NCI-H2107 (cell line): ENCODE measurements at regions not wholly inside any gene's neighbourhood (a gene's known extent, or its start where the extent isn't known, plus 50 kb on each side); places are given as distances from the start of the nearest gene placed in this dataset.

ENCODE experiments used
- DNase-seq: peaks from one replicate; lab custom pipeline; 2025; lab: John Stamatoyannopoulos, UW

DNA sequence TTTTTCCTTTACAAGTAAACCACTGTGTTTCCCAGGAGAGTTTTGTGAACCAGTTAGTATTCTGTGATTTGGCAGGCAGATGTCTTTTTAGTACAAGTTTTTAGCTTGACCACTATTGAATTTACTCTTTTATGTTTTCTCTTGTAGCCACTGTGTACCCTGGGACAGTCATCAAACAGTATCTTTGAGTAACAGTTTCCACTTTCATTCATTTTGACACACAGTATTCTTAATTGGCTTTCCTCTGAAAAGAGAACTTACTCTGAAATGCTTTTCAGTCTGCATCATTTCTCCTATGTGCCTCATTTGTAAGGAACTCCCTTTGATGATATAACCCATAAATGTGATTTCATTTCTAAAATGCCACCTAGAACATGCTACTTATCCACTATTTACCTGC lies 476.5 kb downstream of the PDGFC start:
- DNase-seq = no peak

DNA sequence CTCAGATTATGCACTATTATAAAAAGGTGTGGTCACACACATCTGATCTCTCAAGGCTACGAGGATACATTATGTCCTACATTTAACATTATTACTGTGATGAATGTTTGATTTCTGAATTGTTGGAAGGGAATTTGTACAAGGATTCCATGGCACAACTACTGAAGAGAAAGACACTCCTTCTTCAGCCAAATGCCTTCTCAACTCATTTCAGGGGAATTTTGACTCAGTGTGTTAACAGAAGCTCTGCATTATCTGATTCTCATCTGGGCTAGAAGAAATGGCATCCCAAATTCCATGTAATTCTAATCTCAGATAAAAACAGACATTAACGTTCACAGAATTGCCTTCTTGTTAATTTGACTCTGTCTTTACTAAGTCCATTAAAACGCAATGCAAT lies 477.7 kb downstream of the PDGFC start:
- DNase-seq = no peak

DNA sequence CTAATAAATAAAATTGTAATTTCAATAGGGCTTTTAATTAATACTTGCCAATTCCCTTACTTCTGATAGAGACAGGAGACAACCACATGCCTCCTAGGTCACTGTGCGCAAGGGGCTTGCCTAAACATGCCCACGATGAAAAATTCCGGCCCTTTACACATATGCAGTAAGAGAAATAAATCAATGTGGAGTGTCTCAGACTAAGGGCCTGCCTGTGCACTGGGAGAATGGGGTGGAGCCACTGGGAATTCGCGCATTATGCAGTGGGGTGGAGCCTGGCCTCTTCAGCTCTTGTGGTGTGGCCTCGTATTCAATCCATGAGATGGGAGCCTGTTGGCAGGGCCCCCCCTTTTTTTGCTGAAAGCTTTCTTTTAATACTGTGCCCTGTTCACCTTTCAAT lies 484.5 kb downstream of the PDGFC start:
- DNase-seq = no peak

DNA sequence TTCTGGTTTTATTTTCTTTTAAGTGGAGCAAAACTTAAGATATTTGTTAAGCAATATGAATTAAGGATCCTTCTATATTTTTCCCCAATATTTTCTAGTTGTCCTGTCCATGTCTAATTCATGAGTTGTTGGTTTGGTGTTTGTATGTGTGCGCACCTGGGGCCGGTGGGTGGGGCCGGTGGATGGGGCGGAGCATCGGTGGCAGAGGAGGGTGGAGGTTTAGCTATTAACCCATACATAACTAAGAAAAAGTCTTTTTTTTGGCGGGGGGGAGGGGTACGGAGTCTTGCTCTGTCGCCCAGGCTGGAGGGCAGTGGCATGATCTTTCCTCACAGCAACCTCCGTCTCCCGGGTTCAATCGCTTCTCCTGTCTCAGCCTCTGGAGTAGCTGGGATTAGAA lies 489.8 kb downstream of the PDGFC start:
- no peak for DNase-seq

DNA sequence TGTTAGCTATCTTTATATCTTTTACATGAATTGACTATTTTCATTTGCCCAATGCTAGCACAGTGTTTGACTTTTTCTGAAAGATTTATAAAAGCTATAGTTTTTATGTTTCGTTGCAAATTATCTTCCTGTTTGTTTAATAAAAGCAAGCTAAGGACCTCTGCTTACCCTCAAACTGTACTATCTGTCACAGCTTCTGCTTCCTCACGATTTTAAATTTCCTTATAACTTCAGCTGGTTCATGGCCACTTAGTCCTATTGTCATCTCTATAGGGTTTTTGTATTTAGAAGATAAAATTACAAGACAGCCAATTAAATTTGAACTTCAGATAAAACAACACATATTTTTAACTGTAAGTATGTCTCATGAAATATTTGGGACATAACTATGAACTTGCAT lies 494.0 kb downstream of the PDGFC start:
- no peak for DNase-seq

DNA sequence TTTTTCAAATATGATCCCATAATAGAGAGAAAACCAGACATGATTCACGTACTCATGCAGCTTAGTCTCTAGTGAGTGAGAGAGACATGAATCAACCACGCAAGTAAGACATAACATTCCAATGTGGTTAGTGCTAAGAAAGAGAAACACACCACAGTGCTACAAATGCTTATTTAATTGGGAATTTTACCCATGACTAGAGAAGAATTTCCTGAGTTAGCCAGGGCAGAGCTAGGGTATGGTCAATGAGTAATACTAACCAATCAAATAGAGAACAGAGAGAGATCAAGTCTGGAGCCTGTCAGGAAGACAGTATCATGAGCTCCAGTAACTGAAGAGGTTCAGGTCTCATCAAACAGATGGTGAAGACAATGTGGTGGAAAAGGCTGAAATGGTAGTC lies 495.2 kb downstream of the PDGFC start:
- no peak for DNase-seq

DNA sequence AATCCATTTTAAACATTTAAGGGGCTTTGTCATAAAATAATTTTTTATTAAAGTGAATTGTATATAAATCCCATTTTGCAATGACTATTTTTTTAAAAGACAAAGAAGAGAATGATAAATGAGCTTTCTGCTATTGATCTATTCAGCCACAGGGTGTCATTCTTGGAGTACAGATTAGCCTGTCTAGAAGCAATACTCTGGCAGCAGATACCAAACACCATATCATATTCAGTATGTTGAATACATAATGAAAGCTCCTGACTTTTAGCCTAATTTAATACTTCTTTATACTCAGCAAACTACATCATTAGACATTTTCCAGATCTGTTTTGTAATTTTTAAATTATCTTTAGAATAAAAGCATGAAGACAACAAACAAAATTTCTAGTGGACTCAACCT lies 496.3 kb downstream of the PDGFC start:
- no peak for DNase-seq

DNA sequence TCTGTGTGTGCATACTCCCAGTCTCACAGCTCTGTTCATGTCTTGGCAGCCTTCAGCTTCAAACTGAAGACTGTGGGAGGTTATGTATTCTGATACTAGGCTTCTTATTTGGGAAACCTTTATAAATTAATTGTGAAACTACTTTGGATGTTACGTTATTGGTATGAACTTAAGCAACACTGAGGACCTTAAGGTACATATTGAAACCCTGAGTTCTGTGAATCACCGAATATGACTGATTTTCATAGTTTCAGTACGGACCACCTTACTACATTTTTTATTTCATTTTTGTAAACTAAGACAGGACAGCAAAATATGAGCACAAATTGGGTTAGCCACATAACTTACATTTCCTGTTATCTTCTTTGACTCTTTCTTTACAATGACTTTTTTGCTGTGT lies 498.4 kb downstream of the PDGFC start:
- DNase-seq = no peak

DNA sequence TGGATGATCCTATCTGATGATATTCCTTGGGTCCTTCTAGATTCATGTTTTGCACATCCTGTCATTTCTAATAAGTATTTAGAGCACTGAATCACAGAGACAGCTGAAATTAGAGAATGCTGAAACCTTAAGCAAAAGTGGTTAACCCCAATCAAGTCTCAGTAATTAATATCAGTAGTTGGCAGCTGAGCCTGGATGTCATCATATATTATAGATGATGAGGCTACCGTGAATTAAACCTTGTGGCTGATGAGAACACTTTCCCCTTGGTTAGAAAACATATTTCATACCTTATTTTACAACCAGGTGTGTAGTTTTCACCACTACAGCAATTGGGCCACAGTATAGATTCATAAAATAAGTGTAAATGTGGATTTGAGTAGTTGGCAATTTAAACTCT lies 499.0 kb downstream of the PDGFC start:
- no peak for DNase-seq

DNA sequence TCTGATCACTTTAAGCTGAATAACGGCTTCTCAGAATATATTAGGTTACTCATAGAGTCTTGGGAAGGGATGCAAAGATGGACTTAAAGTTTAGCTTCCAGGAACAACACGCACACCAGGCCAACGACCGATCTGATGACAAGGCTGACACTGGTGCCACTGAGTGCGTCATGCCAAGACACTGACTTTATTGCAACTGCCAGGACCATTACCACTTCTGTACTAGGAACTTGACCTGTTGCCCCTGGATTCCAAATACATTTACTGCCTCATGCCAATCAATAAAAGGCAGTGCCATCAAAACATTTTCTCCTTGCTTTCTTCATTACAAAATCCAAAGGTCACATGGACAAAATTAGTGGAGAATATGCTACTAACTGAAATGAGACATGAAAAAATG lies 505.9 kb upstream of the CTSO start:
- no peak for DNase-seq

DNA sequence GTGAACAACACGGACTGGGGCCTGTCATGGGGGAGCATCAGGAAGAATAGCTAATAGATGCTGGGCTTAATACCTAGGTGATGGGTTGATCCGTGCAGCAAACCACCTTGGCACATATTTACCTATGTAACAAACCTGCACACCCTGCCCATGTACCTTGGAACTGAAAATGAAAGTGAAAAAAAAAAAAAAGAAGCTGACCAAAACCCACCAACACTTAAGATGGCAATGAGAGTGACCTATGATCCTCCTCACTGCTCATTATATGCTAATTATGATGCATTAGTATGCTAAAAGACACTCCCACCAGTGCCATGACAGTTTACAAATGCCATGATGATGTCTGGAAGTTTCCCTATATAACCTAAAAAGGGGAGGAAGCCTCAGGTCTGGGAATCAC lies 503.2 kb upstream of the CTSO start:
- no peak for DNase-seq

DNA sequence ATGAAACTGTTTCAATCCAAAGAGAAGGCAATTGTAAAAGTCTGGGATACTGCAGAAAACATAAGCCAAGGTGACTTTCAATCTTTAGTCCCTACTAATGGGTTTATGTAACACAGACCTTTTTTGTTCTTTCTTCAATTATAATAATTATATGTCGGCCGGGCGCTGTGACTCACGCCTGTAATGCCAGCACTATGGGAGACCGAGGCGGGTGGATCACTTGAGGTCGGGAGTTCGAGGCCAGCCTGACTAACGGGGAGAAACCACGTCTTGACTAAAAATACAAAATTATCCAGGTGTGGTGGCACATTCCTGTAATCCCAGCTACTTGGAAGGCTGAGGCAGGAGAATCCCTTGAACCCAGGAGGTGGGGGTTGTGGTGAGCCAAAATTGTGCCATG lies 489.8 kb upstream of the CTSO start:
- DNase-seq = no peak

DNA sequence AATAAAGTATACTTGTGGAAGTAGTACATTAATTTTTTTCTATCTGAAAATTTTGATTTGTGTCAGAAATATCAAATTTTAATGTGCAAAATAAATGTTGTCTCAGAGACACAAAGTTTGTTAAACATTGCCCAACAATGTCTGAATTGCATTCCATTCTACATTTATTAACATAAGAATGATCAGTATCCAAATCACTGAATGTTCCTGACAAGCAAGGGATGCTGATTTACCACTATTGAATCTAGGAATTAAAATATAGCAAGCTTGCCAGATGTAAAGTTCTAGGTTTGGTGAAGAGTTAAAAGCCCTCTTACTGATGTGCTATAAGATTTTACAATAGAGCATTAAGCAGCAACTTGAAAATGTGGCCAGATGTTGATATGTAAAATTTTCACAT lies 489.2 kb upstream of the CTSO start:
- DNase-seq = no peak

DNA sequence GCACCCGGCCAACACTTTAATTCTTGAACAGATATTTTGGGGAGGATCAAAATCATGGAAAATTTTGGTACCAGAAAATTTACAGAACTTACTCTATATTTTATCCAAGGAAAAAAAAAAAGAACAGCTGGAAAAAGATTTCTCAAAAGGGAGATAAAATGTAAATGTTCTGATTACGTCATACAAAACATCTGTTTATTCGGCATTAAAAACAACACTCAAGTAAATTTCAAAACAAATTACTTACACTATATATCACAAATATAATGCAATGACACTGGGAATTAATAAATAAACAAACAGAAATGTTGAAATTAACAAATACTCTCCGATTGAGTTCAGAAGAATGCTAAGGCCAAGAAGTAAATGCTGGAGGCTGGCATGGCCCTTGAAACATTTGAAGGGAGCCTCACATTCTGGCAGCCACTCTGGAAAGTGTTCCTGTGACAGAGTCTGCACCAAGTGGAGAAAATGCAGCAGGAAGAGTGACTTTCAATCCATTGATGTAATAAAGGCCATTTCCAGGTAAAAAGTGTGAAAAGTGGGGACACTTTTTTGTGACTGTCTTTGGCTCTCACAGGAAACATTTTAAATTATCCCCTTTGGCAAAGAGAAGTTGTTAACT lies 486.0 kb upstream of the CTSO start:
- no peak for DNase-seq

DNA sequence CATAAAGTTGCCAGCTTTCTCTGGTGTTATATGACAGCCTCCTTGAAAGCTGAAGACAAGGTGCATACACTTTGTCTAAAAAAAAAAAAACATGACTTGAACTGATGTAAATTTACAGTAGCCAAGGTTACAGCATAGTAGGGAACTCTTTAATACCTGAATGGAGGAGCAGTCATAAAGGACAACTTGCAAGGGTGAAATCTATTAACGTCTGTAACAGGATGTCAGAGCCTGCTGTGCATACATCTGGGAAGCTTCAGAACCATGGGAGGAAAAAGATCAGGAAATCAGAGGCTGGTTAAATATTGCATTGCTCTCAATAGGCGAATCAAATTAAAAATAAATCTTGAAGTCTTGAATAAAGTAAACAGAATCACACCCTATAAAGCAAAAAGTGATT lies 484.0 kb upstream of the CTSO start:
- DNase-seq = no peak

DNA sequence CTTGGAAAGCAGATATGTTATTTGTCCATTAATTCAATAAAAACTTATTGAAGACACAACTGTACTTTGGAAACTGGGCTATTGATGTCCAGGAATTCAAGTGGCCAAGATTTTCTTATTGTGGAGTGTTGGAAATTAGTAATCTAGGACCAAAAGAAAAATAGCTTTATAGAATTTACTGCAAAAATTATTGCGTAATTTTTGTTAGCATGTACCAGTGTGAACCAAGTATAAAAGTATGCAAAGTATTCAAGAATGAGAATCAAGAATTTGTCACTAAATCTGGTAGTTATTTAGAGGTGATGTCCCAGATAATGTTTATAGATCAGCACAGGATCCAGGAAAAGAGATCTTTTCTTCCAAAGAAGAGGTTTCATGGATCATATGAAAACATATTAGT lies 468.9 kb upstream of the CTSO start:
- no peak for DNase-seq

DNA sequence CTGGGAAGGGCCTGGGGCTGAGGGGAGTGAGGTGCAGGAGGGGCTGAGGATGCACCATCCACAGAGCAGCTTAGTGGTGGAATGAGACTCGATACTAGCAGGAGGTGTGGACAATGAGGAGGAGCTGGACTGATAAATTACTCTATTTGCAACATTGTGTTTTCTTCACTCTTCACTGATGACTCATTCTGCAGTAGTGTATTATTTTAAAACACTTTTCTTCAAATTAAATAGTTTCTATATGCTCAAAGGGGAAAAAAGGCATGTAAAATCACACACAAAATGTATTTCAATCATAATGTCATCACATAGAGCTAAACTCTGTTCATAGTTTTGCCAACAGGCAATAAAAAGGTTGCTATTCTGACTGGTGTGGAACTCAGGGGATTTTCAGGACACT lies 467.0 kb upstream of the CTSO start:
- no peak for DNase-seq

DNA sequence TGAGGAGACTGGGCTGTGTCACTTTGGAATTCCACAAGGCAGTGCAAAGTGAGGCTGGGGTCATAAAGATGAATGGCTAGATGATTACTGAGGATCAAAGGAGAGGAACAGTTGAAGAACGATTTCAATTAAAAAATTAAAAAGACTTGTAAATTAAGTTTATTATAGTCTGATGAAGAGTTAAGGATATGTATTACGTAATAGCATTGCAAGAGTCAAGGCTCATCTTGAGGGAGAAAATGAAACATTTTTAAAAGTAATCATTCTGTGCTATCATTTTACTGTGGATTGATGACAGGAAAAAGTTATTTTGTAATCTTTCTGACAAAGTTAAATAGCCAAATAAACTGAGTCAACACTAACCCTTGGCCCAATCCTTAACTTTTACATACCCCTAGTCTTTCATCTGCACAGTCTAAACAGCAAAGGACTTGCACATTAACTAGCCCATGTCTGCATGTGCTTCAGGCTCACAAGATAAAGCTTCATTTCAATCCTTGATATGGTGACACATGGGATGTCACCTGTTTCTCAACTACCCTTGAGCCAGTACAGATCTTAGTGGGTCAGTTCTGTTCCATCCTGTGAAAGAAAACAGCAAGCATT lies 465.5 kb upstream of the CTSO start:
- no peak for DNase-seq

DNA sequence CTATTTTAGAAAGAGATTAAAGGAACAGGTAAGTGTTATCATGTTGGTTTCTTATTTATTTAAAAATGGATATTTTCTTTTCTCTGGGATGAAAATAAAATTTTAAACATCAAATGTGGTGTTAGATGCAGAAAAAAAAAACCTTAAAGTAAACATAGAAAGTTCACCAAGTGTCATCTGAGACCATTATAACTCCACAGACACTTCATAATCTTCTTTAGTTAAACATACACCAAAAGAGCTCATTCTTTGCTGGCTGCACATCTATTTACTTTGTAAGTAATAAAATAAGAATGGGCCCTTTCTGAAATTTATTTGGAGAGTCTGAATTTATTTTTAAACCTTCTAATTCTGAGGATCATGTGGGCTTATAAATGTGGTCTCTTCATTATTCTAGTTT lies 460.7 kb upstream of the CTSO start:
- no peak for DNase-seq

DNA sequence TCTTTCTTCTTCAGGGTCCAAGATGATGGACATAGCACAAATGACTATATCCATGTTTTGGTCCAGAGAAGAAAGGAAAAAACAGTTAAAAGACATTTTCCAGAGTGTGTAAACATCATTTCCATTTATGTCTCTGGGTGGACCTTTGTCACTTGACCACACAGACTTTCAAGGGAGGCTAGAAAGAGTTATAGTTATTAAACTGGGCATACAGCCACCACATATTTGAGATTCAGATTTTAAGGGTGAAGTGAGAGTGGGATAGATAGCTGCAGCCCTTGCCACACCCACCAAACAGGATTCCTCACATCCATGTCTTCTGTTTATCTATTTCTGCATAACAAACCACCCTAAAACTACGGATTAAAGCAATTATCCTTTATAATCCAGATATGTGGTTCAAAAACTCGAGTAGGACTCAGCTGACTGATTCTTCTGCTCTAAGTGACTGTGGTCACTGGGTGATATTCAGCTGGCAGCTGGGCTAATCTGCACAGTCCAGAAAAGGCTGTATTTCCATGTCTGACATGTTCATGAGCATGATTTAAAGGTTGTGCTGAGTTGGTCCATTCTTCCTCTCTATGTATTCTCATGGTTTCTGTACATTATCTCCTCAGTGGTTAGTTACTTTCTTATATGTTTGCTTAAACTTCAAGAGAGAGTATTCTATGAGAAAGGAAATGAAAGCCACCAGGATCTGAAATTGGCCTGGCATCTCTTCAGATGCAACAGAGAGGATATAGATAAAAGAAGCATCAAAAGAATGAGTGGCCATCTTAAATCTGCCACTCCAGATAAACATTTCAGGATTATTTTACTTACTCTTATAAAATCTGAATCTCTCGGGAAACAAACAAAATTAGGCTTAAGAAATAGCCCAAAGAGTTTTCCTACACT lies 459.8 kb upstream of the CTSO start:
- DNase-seq = no peak

DNA sequence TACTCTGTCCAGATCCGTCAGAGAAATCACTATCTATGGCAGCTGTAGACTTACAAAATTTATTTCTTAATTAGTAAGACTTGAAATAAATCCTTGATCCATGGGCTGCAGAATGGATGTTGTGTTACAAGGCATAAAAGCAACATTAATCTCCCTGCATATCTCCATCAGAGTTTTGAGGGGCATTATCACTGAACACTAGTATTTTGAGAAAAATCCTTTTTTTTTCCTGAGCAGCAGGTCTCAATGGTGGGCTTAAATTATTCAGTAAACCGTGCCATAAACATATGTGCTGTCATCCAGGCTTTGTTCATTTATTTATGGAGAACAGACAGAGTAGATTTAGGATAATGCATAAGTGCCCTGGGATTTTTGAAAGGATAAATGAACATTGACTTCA lies 457.9 kb upstream of the CTSO start:
- DNase-seq = no peak

DNA sequence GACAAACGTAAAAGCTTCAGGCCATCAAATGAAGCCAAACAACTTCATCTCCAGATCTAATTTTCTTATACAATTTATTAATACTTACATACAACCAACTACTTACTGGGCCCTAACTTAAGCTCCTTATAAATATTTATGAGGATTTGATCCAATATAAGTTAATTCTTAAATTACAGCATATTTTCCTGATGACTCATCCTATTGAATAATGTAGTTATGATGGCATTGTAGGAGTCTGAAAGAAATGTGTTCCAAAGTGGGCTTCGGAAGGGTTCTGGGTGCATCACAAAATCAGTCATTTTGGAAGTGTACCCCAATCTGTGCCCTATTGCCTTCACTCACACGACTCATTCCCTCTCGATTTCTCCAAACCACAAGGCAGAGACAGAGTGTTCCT lies 455.1 kb upstream of the CTSO start:
- DNase-seq = no peak

DNA sequence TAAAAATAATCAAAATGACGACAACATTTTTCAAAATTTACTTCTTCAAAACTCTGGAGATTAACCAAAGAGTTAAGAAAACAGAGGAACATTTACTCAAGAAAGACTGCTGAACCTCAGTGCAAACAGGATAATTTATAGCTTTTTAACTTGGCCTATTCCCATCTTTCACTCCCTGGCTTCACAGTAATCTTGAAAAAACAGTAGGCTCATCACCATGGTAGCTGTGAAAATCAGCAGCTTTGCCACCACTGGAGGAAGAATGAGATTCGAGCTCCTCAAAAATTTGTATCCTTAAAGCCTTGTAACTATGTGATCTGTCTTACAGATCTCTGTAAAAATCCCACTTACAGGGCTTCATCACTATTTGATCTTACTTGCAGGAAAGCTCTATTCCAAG lies 447.7 kb upstream of the CTSO start:
- DNase-seq = no peak

DNA sequence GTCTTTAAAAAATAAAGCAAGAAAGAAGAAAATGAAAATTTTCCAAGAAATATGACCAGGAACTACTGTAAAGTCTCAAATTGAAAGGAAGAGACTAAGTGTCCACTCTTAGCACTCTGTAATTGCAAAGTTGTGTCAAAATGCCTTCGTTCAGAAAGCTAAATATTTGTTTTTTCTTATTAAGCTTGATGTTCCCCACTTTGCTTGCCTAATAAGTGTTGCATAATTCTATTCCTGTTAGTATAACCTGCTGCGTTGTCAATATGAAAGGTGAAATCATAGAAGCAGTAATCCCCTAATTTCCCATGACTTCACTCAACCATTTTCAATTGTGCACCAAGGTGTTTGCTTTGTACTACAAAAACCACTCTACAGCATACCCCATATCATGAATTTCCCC lies 442.9 kb upstream of the CTSO start:
- DNase-seq = no peak
